BE2C (cell line): ENCODE measurements at regions not wholly inside any gene's neighbourhood (a gene's known extent, or its start where the extent isn't known, plus 50 kb on each side); places are given as distances from the start of the nearest gene placed in this dataset.

Source experiments
- DNase-seq: peaks from one replicate; pipeline ENCODE4 v3.0.0-alpha.2; 2020
- H3K27me3 ChIP-seq: fragments of 250-450 bp; sonication (Bioruptor Pico); 2 replicates; pipeline ENCODE4 v1.5.1; 2020; ENCODE audit warnings: mild to moderate bottlenecking
- H3K36me3 ChIP-seq: fragments of 250-450 bp; sonication (Bioruptor Pico); 2 replicates; pipeline ENCODE4 v1.5.1; 2020; ENCODE audit warnings: mild to moderate bottlenecking
- H3K4me1 ChIP-seq: fragments of 250-450 bp; sonication (Bioruptor Pico); 2 replicates; pipeline ENCODE4 v1.5.1; 2020
- H3K4me3 ChIP-seq: 2 replicates; pipeline ENCODE4 v1.5.1; 2011; ENCODE audit warnings: low read depth, low read length
- H3K9me3 ChIP-seq: fragments of 250-450 bp; sonication (Bioruptor Pico); 2 replicates; pipeline ENCODE4 v1.5.1; 2020
- TF ChIP-seq, protein P1 (sequence below): IDR thresholded peaks from 2 replicates; pipeline ENCODE4 v1.5.1; 2012; ENCODE audit warnings: mild to moderate bottlenecking, low read depth, low read length

DNA sequence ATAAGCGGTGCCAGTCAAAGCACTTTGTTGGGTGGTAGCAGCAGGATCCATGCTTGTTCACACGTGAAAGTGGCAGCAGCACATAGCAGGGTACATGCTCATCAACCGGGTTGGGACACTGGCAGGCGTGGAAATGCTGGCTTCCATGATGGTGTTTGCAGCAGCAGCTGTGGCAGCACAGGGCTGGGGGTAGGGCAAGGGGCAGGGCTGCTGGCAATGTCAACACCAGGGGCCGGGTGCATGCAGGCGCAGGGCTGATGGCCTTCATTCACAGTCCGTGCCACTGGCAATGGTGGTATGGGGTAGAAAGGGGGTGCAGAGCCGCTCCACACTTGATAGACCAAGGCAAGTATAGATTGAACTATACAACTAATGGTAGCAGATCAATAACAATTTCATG is 374.7 kb upstream of the FAM241A start:
- TF ChIP-seq, protein P1, sequence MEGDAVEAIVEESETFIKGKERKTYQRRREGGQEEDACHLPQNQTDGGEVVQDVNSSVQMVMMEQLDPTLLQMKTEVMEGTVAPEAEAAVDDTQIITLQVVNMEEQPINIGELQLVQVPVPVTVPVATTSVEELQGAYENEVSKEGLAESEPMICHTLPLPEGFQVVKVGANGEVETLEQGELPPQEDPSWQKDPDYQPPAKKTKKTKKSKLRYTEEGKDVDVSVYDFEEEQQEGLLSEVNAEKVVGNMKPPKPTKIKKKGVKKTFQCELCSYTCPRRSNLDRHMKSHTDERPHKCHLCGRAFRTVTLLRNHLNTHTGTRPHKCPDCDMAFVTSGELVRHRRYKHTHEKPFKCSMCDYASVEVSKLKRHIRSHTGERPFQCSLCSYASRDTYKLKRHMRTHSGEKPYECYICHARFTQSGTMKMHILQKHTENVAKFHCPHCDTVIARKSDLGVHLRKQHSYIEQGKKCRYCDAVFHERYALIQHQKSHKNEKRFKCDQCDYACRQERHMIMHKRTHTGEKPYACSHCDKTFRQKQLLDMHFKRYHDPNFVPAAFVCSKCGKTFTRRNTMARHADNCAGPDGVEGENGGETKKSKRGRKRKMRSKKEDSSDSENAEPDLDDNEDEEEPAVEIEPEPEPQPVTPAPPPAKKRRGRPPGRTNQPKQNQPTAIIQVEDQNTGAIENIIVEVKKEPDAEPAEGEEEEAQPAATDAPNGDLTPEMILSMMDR: no peak
- H3K4me1 ChIP-seq: no peaks in the 10 kb centered on the region
- H3K9me3 ChIP-seq: no peaks in the 10 kb centered on the region
- H3K27me3 ChIP-seq: no peaks in the 10 kb centered on the region
- H3K4me3 ChIP-seq: no peak overlapping the region
- H3K36me3 ChIP-seq: no peaks in the 10 kb centered on the region
- no peak for DNase-seq

DNA sequence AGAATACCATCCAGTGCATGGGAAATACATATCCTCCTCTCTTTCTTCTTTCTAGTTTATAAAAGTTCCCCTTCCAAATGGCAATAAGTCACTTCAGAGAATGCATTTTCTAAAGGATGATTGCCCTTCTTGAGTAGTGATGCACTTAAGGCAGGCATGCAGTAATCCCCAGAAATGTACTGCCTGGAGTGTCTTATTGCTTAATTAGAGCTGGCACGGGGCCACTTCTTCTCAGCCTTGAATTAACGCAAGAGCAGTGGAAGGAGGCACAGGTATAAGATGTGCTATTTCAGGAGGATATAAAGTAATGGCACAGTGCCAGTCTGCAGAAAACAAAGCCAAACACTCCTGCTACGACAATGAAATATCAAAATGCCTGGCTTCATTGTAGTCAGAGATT is 371.4 kb upstream of the FAM241A start:
- no peaks in the 10 kb centered on the region for H3K27me3 ChIP-seq
- H3K4me3 ChIP-seq: no peak overlapping the region
- DNase-seq: no peak
- no peaks in the 10 kb centered on the region for H3K4me1 ChIP-seq
- no peaks in the 10 kb centered on the region for H3K9me3 ChIP-seq
- TF ChIP-seq, protein P1: no peak
- H3K36me3 ChIP-seq: no peaks in the 10 kb centered on the region

DNA sequence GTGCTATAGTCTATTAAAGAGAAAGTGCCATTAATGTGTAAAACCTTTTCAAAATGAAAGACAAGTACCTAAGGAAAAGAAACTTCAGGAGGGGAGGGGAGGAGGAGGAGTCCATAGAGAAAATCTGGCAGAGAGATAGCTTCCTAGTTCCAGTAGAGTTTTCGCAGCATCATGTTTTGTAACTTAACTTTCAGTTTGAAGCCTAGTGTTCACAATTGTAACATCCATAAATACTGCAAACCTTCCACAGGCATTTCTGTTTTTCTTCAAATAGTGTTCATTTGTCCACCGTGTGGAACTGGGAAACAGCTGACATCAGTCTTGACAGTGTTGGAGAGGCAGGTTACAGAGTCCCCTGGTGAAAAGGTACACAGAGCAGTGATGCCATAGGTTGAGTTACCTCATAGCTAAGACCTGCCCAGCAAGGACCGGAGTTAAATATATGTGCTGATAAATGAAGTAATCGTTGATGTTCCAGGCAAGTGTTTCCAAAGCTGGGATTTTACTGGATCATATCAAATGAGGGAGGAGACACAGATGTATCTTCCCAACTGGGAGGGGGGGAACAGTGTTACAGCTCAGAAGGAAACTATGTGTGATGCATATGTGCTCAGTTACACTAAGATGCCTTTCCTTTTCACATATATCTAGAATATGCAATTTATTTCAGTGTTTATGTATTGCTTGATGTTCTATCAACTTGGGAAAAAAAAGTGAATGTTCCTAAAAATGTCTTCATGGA is 369.5 kb upstream of the FAM241A start:
- Histone ChIP-seq H3K36me3 (no peaks in the 10 kb centered on the region), H3K4me1 (no peaks in the 10 kb centered on the region), H3K9me3 (no peaks in the 10 kb centered on the region), H3K4me3 (no peak overlapping the region), H3K27me3 (no peaks in the 10 kb centered on the region)
- TF ChIP-seq, protein P1: no peak
- DNase-seq: no peak

DNA sequence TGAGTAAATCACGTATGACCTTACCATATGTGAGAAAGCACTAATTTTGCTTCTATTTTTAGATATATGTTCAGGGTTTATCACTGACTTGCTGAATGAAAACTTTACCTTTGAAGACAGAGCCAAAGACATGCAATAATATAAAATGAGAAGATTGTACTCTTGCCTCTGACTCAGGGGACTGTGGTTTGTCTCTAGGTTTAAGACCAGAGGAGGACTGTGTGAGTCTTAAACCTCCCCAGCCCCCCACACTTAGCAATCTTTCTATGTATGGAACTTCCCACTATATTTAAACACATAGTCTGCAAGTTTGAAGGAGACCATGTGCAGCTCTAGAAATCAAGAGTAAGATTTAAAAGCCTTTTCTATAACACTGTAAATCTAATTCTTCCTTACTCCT is 368.7 kb upstream of the FAM241A start:
- TF ChIP-seq, protein P1: no peak
- H3K4me1 ChIP-seq: no peaks in the 10 kb centered on the region
- H3K9me3 ChIP-seq: no peaks in the 10 kb centered on the region
- no peak for DNase-seq
- H3K27me3 ChIP-seq: no peaks in the 10 kb centered on the region
- no peaks in the 10 kb centered on the region for H3K36me3 ChIP-seq
- no peak overlapping the region for H3K4me3 ChIP-seq

DNA sequence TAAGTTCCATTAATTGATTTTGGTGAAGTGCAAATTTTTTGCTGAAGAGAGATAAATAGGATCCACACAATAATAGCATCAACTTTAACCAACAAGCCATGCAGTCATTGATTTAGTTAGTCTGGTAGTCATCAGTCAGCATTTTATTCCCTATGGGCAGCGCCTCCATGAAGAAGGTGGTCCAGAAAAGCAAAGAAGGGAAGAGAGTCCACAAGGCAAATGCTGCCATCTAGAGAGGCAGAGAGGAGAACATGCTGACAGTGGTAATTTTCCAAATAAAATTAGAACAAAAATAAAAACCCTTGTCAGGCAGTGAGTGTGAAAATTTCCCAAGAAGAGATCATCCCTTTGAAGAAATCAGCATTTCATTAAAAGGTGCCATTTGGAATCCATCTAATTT is 366.7 kb upstream of the FAM241A start:
- TF ChIP-seq, protein P1: peak; percentile 55
- Histone ChIP-seq H3K9me3 (no peaks in the 10 kb centered on the region), H3K4me1 (no peaks in the 10 kb centered on the region), H3K36me3 (no peaks in the 10 kb centered on the region), H3K27me3 (no peaks in the 10 kb centered on the region), H3K4me3 (no peak overlapping the region)
- no peak for DNase-seq

DNA sequence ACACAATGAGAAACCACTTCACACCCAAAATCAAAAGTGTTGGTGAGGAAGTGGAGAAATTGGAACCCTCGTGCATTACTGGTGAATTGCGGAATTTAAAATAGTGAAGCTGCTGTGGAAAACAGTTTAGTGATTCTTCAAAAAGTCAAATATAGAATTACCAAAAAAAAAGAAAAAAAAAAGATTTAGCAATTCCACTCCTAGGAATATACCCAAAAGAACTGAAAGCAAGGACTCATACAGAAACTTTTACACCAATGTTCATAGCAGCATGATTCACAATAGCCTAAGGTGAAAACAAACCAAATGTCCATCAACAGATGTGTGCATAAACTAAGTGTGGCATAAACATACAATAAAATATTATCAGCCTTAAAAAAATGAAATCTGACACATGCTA is 364.3 kb upstream of the FAM241A start:
- no peaks in the 10 kb centered on the region for H3K36me3 ChIP-seq

More for the DNA sequence above, 364.3 kb upstream of the FAM241A start:
- H3K4me1 ChIP-seq: no peaks in the 10 kb centered on the region
- H3K27me3 ChIP-seq: no peaks in the 10 kb centered on the region
- DNase-seq: no peak
- no peak overlapping the region for H3K4me3 ChIP-seq
- TF ChIP-seq, protein P1: no peak
- H3K9me3 ChIP-seq: no peaks in the 10 kb centered on the region
